C4-2B (cell line): ENCODE measurements at regions not wholly inside any gene's neighbourhood (a gene's known extent, or its start where the extent isn't known, plus 50 kb on each side); places are given as distances from the start of the nearest gene placed in this dataset.

Experiments used
- ZFX ChIP-seq: fragments of 450-650 bp; IDR thresholded peaks from 2 replicates; pipeline ENCODE4 v1.6.1; 2017
- TF ChIP-seq, protein P1 (sequence below): fragments of 450-650 bp; conservative IDR thresholded peaks from 2 replicates; pipeline ENCODE4 v1.5.1; 2017; ENCODE audit warnings: mild to moderate bottlenecking

DNA sequence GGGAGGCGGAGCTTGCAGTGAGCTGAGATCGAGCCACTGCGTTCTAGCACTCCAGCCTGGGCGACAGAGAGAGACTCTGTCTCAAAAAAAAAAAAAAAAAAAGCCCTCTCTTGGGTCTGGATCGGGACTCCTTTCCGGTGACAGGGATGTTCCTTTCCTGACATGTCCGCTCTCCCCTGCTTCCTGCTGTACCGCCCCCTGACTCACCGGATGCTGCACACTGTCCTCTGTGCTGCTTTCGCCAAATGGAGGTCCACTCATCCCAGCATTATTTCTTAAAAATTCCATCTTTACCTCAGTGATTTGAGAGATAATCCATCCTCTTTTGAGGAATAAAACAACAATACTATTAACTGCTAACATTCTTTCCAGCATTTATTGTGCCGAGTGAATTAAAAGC, 113.8 kb upstream of the EEPD1 start:
- TF ChIP-seq, protein P1, sequence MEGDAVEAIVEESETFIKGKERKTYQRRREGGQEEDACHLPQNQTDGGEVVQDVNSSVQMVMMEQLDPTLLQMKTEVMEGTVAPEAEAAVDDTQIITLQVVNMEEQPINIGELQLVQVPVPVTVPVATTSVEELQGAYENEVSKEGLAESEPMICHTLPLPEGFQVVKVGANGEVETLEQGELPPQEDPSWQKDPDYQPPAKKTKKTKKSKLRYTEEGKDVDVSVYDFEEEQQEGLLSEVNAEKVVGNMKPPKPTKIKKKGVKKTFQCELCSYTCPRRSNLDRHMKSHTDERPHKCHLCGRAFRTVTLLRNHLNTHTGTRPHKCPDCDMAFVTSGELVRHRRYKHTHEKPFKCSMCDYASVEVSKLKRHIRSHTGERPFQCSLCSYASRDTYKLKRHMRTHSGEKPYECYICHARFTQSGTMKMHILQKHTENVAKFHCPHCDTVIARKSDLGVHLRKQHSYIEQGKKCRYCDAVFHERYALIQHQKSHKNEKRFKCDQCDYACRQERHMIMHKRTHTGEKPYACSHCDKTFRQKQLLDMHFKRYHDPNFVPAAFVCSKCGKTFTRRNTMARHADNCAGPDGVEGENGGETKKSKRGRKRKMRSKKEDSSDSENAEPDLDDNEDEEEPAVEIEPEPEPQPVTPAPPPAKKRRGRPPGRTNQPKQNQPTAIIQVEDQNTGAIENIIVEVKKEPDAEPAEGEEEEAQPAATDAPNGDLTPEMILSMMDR: no peak
- no peak for TF ChIP-seq ZFX
